HG03575 (cell line): ENCODE measurements at regions not wholly inside any gene's neighbourhood (a gene's known extent, or its start where the extent isn't known, plus 50 kb on each side); places are given as distances from the start of the nearest gene placed in this dataset.

Experiments
- ATAC-seq: cut with Tn5 transposase; IDR thresholded peaks from one replicate; pipeline ENCODE4 v1.9.1; 2021; ENCODE audit not compliant: unreplicated experiment, insufficient number of reproducible peaks, low FRiP score; ENCODE audit errors: extremely low read depth

GRCh38 chr20:39364320-39364719 lies 402.2 kb downstream of the DHX35 start:
- no peak for ATAC-seq

GRCh38 chr20:39359981-39360620 lies 398.0 kb downstream of the DHX35 start:
- no peak for ATAC-seq

GRCh38 chr20:39358052-39358451 lies 395.9 kb downstream of the DHX35 start:
- no peak for ATAC-seq

GRCh38 chr20:39356908-39357307 lies 394.8 kb downstream of the DHX35 start:
- ATAC-seq = no peak

- ATAC-seq = no peak
These were observed 387.1 kb downstream of the DHX35 start for GRCh38 chr20:39349240-39349639.

- no peak for ATAC-seq
These were observed 385.5 kb downstream of the DHX35 start for GRCh38 chr20:39347626-39348025.

- ATAC-seq = no peak
These were observed 380.3 kb downstream of the DHX35 start for GRCh38 chr20:39342463-39342862.

GRCh38 chr20:39338469-39339376 lies 376.6 kb downstream of the DHX35 start:
- peak; percentile 95 for ATAC-seq

- ATAC-seq = no peak
These were observed 371.1 kb downstream of the DHX35 start for GRCh38 chr20:39333211-39333610.

- no peak for ATAC-seq
These were observed 366.2 kb downstream of the DHX35 start for GRCh38 chr20:39328347-39328746.

- ATAC-seq = no peak
These were observed 363.9 kb downstream of the DHX35 start for GRCh38 chr20:39326050-39326449.

- ATAC-seq = no peak
These were observed 356.8 kb downstream of the DHX35 start for GRCh38 chr20:39318911-39319310.

- no peak for ATAC-seq
These were observed 350.5 kb downstream of the DHX35 start for GRCh38 chr20:39312676-39313075.

- ATAC-seq = no peak
These were observed 349.8 kb downstream of the DHX35 start for GRCh38 chr20:39311851-39312506.

GRCh38 chr20:39310363-39310995 lies 348.3 kb downstream of the DHX35 start:
- no peak for ATAC-seq

- no peak for ATAC-seq
These were observed 347.3 kb downstream of the DHX35 start for GRCh38 chr20:39309458-39309857.

- no peak for ATAC-seq
These were observed 340.2 kb downstream of the DHX35 start for GRCh38 chr20:39302312-39302711.

GRCh38 chr20:39299783-39300182 lies 337.6 kb downstream of the DHX35 start:
- ATAC-seq = no peak
